H54 (cell line): ENCODE measurements at regions not wholly inside any gene's neighbourhood (a gene's known extent, or its start where the extent isn't known, plus 50 kb on each side); places are given as distances from the start of the nearest gene placed in this dataset.
"Not testable (repeated sequence)": the region's sequence is repeated elsewhere in the genome, so short reads cannot be mapped to it uniquely, and the experiment has no call there.

Experiments
- DNase-seq: peaks from one replicate; pipeline ENCODE4 v3.0.0; 2011; ENCODE audit warnings: low spot score, mixed read lengths; ENCODE audit not compliant: insufficient read length
- FAIRE-seq: peaks from 3 replicates; lab custom pipeline; 2011; peaks lifted over from hg19 to GRCh38; lab: Jason Lieb, UNC
- POLR2A ChIP-seq: IDR thresholded peaks from 2 replicates; pipeline ENCODE4 v1.6.1; 2011; ENCODE audit warnings: low read depth, mild to moderate bottlenecking, low read length

DNA sequence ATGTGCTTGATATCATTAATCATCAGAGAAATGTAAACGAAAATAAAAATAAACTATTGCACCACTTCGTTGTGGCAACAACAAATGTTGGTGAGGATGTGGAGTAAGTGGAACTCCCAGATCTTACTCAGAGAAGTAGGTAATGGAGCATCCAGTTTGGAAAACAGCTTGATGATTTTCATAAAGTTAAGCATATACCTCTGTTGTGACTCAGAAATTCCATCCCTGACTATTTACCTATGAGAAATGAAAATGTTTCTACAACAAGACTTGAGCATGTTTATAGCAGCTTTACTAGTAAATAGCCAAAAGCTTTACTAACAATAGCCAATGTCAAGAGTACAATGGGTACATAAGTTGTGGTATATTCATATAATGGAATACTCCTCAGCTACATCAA is 214.7 kb upstream of the NMUR2 start:
- TF ChIP-seq POLR2A: no peak
- no peak for DNase-seq
- no peak for FAIRE-seq

DNA sequence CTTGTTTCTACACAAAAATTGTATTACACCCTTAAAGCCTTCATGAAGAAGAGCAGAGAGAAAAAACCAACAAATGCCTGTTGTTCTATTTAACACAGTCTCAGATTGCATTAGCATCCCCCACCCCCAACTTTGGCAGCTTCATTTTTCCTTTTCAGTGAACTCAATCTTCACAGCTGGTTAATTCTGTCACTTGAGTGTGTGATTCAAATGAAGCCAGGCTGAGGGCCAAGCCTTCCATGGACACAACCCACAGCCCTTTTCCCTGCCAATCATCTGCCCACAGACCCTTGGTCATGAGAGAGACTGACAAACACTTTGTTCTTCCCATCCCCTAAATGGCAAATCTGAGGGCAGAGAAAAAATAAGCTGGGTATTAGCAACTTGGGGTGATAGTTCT is 217.5 kb upstream of the NMUR2 start:
- FAIRE-seq (no peak), DNase-seq (no peak)
- TF ChIP-seq POLR2A: no peak

DNA sequence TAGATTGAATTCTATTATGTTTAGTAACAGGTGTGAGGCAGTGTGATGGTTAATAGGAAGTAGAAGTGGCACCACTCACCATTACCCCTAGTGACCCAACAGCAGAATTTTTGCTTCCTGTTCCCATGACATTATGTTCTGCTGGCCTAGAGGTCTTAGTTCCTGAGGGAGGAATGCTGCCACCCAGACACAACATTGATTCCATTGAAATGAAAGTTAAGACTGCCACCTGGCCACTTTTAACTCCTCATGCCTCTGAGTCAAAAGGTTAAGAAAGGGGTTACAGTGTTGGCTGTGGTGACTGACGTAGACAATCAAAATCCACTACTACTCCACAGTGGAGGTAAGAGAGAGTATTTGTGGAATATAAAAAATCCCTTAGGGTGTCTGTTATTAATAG is 218.9 kb upstream of the NMUR2 start:
- FAIRE-seq: no peak
- no peak for DNase-seq
- TF ChIP-seq POLR2A: no peak

GRCh38 chr5:152625696-152626095 is 220.6 kb upstream of the NMUR2 start:
- DNase-seq (no peak), FAIRE-seq (no peak)
- no peak for TF ChIP-seq POLR2A

GRCh38 chr5:152631221-152631620 is 226.1 kb upstream of the NMUR2 start:
- no peak for TF ChIP-seq POLR2A
- no peak for DNase-seq
- FAIRE-seq: no peak

DNA sequence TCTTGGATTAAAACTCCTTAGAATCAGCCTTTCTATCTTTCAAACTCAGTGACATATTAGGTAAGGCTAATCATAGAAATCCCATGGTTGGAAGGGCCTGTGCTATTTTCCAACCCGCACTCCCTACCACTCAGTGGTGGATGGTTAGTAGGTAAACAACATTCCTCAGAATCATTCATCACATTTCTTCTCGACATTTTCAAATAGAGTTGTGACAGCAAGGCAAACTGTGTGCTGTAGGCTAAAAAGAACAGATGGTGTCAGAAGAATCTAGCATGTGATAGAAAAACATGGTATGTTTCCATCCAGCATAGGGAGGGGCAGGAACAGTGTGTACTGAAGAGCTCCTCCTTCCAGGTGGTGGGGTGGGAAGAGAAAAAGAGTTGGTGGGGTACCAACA is 227.3 kb upstream of the NMUR2 start:
- no peak for FAIRE-seq
- no peak for DNase-seq

DNA sequence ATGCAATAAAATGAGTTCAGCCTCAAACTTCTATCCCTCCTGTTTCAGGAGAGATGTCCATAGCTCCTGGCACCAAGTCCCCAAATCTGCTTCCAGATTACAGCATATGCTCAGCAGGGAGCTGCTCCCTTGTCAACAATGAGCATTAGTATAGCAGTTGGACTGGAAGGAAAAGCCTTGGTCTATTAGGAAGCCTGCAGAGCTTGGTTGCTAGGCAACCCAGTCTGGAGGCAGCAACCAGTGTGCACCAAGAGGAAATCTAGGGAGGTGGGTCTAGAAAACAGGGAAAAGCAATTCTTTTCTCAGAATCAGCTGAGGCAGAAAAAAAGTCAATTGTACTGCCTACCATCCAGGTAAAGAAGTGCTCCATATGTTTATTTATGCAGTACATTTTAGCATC is 229.5 kb upstream of the NMUR2 start:
- TF ChIP-seq POLR2A: no peak
- FAIRE-seq (no peak), DNase-seq (no peak)

More for the DNA sequence above, 227.3 kb upstream of the NMUR2 start:
- no peak for TF ChIP-seq POLR2A

DNA sequence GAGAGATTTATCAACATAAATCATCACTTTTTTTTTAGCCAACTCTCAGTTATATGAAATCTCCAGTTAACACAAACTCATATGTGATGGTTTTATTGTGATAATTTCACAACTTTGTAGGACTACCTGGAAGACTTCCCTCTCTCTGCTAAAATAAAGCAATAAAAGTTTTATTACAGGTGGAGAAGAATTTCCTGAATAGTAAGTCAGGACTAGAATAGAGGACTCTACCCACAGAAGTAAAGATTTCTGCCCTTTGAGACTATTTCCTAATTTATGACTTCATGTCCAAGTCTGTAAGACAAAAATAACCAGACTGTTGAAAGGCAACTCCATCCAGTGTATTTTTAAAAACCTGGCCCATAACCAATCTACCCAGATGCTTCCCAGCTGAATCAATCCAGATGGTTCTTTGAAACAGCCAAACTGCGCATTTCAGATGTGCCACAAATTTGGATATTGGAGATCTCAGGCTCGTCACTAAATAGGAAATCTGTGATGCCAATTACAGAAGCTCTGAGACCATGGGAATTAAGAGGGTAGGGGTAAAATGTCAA is 234.0 kb upstream of the NMUR2 start:
- FAIRE-seq (no peak), DNase-seq (no peak)
- TF ChIP-seq POLR2A: no peak

DNA sequence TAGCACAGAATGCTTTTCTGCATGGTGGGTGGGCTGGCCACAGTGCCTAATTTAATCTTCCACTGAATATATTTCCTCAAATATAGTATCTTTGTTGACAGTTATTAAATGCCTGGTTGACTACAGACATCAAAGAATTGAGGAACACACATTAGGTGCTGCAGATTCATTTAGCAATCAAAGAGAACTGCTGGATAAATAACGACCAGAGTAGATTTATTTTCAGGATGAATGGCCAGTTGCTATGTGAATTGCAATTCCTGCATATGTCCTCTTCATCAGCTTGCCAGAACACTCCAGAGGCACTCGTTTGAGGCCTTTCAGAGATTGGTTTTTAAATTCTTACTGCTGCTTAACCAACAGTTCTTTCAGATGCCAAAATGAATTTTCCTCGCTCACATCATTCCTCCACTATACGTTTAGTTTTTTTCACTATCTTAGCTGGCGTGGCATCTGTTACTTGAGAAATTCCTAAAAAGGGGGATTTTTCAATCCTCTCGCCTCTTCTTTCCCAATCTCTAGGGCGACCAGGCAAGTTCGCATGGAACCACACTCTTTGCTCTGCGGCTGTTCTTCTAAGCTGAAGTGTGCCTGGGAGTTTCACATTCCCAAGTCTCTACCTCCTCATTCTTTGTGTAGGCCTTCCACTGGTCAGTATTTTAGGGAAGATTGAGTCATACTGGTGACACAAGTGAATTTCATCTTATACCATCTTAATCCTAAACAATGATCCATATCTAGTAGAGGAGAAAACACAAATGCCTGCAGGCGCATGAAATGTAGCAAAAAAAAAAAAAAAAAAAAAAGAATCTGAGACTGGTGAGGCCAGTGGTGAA is 237.1 kb upstream of the NMUR2 start:
- FAIRE-seq: no peak
- TF ChIP-seq POLR2A: no peak
- no peak for DNase-seq

- no peak for DNase-seq
- TF ChIP-seq POLR2A: no peak
- no peak for FAIRE-seq
Observed at GRCh38 chr5:152642880-152643279, 237.8 kb upstream of the NMUR2 start.

GRCh38 chr5:152644029-152644728 is 239.1 kb upstream of the NMUR2 start:
- FAIRE-seq: no peak
- no peak for TF ChIP-seq POLR2A
- DNase-seq: no peak

GRCh38 chr5:152649609-152650008 is 244.5 kb upstream of the NMUR2 start:
- FAIRE-seq (no peak), DNase-seq (no peak)
- no peak for TF ChIP-seq POLR2A

- no peak for TF ChIP-seq POLR2A
- FAIRE-seq (no peak), DNase-seq (no peak)
Observed at GRCh38 chr5:152650413-152650812, 245.3 kb upstream of the NMUR2 start.

GRCh38 chr5:152659470-152659869 is 254.4 kb upstream of the NMUR2 start:
- not testable (repeated sequence) for FAIRE-seq, DNase-seq
